ENCODE measurements at regions not wholly inside any gene's neighbourhood (a gene's known extent, or its start where the extent isn't known, plus 50 kb on each side); places are given as distances from the start of the nearest gene placed in this dataset.

- TF ChIP-seq, protein P1, sequence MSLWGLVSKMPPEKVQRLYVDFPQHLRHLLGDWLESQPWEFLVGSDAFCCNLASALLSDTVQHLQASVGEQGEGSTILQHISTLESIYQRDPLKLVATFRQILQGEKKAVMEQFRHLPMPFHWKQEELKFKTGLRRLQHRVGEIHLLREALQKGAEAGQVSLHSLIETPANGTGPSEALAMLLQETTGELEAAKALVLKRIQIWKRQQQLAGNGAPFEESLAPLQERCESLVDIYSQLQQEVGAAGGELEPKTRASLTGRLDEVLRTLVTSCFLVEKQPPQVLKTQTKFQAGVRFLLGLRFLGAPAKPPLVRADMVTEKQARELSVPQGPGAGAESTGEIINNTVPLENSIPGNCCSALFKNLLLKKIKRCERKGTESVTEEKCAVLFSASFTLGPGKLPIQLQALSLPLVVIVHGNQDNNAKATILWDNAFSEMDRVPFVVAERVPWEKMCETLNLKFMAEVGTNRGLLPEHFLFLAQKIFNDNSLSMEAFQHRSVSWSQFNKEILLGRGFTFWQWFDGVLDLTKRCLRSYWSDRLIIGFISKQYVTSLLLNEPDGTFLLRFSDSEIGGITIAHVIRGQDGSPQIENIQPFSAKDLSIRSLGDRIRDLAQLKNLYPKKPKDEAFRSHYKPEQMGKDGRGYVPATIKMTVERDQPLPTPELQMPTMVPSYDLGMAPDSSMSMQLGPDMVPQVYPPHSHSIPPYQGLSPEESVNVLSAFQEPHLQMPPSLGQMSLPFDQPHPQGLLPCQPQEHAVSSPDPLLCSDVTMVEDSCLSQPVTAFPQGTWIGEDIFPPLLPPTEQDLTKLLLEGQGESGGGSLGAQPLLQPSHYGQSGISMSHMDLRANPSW (CRISPR knock-in tag; IDR thresholded peaks at IDR 0.05): no peak
- TF ChIP-seq KAT7 (CRISPR knock-in tag; IDR thresholded peaks at IDR 0.05; ENCODE audit: borderline replicate concordance): no peak
- no peak for TF ChIP-seq MAFF (IDR thresholded peaks at IDR 0.05; ENCODE audit: low read length)
- TF ChIP-seq HEY1 (CRISPR knock-in tag; IDR thresholded peaks at IDR 0.05; ENCODE audit: borderline replicate concordance): peak; percentile 62; the same call in 1 of the 2 replicates
- peak; percentile 59; the same call in 1 of the 2 replicates for TF ChIP-seq ZNF324 (CRISPR knock-in tag; IDR thresholded peaks at IDR 0.05)
- TF ChIP-seq, protein P2, sequence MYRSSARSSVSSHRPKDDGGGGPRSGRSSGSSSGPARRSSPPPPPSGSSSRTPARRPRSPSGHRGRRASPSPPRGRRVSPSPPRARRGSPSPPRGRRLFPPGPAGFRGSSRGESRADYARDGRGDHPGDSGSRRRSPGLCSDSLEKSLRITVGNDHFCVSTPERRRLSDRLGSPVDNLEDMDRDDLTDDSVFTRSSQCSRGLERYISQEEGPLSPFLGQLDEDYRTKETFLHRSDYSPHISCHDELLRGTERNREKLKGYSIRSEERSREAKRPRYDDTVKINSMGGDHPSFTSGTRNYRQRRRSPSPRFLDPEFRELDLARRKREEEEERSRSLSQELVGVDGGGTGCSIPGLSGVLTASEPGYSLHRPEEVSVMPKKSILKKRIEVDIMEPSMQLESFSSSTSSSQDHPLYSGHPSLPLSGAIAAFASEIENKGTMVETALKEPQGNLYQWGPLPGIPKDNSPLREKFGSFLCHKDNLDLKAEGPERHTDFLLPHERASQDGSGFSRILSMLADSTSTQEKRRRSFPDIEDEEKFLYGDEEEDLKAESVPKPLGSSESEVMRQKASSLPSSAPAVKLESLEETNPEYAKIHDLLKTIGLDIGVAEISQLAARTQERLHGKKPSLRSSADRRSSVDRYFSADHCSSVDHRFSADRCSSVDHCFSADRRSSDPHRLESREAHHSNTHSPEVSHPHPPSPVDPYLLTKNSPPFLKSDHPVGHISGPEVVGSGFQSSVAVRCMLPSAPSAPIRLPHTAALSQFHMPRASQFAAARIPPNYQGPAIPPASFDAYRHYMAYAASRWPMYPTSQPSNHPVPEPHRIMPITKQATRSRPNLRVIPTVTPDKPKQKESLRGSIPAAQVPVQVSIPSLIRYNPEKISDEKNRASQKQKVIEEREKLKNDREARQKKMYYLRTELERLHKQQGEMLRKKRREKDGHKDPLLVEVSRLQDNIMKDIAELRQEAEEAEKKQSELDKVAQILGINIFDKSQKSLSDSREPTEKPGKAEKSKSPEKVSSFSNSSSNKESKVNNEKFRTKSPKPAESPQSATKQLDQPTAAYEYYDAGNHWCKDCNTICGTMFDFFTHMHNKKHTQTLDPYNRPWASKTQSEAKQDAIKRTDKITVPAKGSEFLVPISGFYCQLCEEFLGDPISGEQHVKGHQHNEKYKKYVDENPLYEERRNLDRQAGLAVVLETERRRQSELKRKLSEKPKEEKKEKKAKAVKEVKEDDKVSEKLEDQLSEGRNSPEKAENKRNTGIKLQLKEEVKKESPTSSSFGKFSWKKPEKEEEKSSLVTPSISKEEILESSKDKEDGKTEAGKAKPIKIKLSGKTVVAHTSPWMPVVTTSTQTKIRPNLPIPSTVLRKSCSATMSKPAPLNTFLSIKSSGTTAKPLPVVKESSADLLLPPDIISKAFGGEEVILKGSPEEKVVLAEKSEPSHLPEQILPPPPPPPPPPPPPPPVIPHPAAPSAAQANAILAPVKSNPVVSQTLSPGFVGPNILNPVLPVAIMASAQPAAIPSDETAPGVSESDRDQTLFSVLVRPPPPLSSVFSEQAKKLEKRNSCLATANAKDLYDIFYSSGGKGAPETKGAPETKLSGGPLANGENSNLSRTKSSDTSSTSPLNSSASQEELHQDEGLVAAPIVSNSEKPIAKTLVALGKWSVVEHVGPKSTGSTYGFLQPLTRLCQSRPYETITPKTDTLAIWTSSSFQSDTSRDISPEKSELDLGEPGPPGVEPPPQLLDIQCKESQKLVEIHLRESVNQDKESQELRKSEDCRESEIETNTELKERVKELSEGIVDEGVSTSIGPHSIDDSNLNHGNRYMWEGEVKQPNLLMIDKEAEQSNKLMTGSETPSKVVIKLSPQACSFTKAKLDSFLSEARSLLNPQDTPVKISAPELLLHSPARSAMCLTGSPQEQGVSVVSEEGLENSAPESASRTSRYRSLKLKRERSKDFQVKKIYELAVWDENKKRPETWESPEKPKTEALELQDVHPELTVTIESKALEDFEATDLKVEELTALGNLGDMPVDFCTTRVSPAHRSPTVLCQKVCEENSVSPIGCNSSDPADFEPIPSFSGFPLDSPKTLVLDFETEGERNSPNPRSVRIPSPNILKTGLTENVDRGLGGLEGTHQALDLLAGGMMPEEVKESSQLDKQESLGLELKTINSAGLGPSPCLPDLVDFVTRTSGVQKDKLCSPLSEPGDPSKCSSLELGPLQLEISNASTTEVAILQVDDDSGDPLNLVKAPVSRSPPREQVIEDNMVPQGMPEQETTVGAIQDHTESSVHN (IDR thresholded peaks at IDR 0.05; ENCODE audit: borderline replicate concordance in 1 of 2, low read depth in 1 of 2): no peak
- no peak for TF ChIP-seq ZNF282 (CRISPR knock-in tag; IDR thresholded peaks at IDR 0.05)
- peak; percentile 98 for TF ChIP-seq ZNF644 (tag; IDR thresholded peaks at IDR 0.05; ENCODE audit: low read depth)
- TF ChIP-seq ZBTB1 (CRISPR knock-in tag; IDR thresholded peaks at IDR 0.05; ENCODE audit: borderline replicate concordance, low read depth): no peak
- TF ChIP-seq ATF1 (CRISPR knock-in tag; IDR thresholded peaks at IDR 0.05): no peak
- peak; percentile 84 for TF ChIP-seq ATF1 (tag; IDR thresholded peaks at IDR 0.05)
- no peak for TF ChIP-seq PRDM10 (IDR thresholded peaks at IDR 0.05; ENCODE audit: partially characterized antibody)
- TF ChIP-seq HLTF (IDR thresholded peaks at IDR 0.05): no peak
- peak; percentile 73 for TF ChIP-seq ATF7 (IDR thresholded peaks at IDR 0.05)
Observed at GRCh38 chr2:47297767-47298425, 71.2 kb upstream of the EPCAM start (continued).

All from K562 (cell line).